ENCODE measurements at regions not wholly inside any gene's neighbourhood (a gene's known extent, or its start where the extent isn't known, plus 50 kb on each side); places are given as distances from the start of the nearest gene placed in this dataset.

DNA sequence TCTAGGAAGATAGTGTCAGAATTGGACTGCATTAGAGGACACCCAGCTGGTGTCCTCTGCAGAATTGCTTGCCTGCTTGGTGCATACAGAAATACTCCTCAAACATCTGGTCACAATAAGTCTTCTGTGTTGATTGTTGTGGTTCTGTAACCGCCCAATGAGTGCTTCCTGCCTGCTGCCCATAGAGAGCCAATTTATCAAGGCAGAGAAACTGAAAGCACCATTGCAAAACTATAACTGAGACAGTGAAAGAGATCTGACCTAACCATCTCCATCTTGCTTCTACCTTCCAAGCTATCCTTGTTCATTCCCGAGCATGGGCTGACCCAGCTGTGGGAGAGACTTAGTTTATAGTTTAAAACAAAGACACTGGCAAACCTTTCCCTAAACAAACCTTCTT, 462.4 kb upstream of the RGS18 start:
- no peak overlapping the region for H3K14ac ChIP-seq (replicated peaks; ENCODE audit: low read depth, low read length)
- no peak overlapping the region for H2AK9ac ChIP-seq (replicated peaks; ENCODE audit: low read depth, low read length, poor library complexity)
- H3K27me3 ChIP-seq (ENCODE audit: control insufficient read depth, insufficient read depth, low read length) = no peaks in the 10 kb centered on the region
- no peak overlapping the region for H3K9ac ChIP-seq (ENCODE audit: low read depth, low read length)
- no peak overlapping the region for H2BK20ac ChIP-seq (ENCODE audit: low read depth, low read length)
- H3K18ac ChIP-seq (ENCODE audit: low read depth, low read length) = no peak overlapping the region
- DNase-seq (no peak), ATAC-seq (ENCODE audit: low read depth) (no peak)
- no peak overlapping the region for H3K4ac ChIP-seq (ENCODE audit: low read depth, low read length)
- in situ Hi-C loops (cut with MboI; ENCODE audit: low sequenced_read_pairs) = no loop called here
- no peak overlapping the region for H2BK15ac ChIP-seq (ENCODE audit: low read depth, low read length)
- no peaks in the 10 kb centered on the region for H3K9me3 ChIP-seq (ENCODE audit: control insufficient read depth, insufficient read depth, low read length)
- no peak overlapping the region for H2BK120ac ChIP-seq (ENCODE audit: low read depth, low read length)
- H4K5ac ChIP-seq (ENCODE audit: low read depth, low read length) = no peak overlapping the region
- no TSS peak for BruUV-seq (replicated peaks)
- H3K79me1 ChIP-seq (ENCODE audit: low read depth in 1 of 2, low read length in 2 of 2) = no peaks in the 10 kb centered on the region
- ChIA-PET POLR2A (ENCODE audit: unreplicated experiment) (no interaction called here), CTCF (no interaction called here)
- H3K4me3 ChIP-seq (ENCODE audit: insufficient read depth, low read depth, low read length) = no peak overlapping the region
- no peaks in the 10 kb centered on the region for H3K9me1 ChIP-seq (ENCODE audit: insufficient read depth, low read length)
- no peak overlapping the region for H3K27ac ChIP-seq (ENCODE audit: insufficient read depth, low read length)
- H4K8ac ChIP-seq (ENCODE audit: low read depth in 2 of 2, low read length in 2 of 2) = no peak overlapping the region
- H2AFZ ChIP-seq (replicated peaks; ENCODE audit: low read length, poor library complexity) = no peak overlapping the region
- H4K91ac ChIP-seq (ENCODE audit: insufficient read depth, low read depth, low read length) = no peak overlapping the region
- no CpG with 5 or more reads among the region's 2 CpGs for WGBS, 2 experiments (ENCODE audit: extremely low coverage in 2 of 2, insufficient read length in 1 of 2)
- TF ChIP-seq MAZ (IDR thresholded peaks at IDR 0.05; ENCODE audit: borderline replicate concordance, low read depth, low read length) (no peak), BHLHE40 (IDR thresholded peaks at IDR 0.05; ENCODE audit: low read depth, low read length) (no peak), RAD21 (IDR thresholded peaks at IDR 0.05; ENCODE audit: low read length) (no peak)
- TF ChIP-seq, protein P1, sequence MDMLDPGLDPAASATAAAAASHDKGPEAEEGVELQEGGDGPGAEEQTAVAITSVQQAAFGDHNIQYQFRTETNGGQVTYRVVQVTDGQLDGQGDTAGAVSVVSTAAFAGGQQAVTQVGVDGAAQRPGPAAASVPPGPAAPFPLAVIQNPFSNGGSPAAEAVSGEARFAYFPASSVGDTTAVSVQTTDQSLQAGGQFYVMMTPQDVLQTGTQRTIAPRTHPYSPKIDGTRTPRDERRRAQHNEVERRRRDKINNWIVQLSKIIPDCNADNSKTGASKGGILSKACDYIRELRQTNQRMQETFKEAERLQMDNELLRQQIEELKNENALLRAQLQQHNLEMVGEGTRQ (IDR thresholded peaks at IDR 0.05; ENCODE audit: low read depth, low read length) = no peak
- H2BK5ac ChIP-seq (ENCODE audit: low read depth, low read length, poor library complexity, severe bottlenecking) = no peak overlapping the region
- intact Hi-C loops (cut with micrococcal nuclease) = no loop called here
- no peaks in the 10 kb centered on the region for H3K36me3 ChIP-seq (ENCODE audit: control insufficient read depth, insufficient read depth, low read length)
- no peaks in the 10 kb centered on the region for H3K4me1 ChIP-seq (ENCODE audit: control insufficient read depth, insufficient read depth, low read length)
- no peak overlapping the region for H3K23ac ChIP-seq (ENCODE audit: low read depth, low read length)
- dilution Hi-C loops (cut with HindIII; ENCODE audit: low sequenced_read_pairs, unreplicated experiment) = no loop called here
- H4K20me1 ChIP-seq (ENCODE audit: insufficient read depth, low read length) = no peaks in the 10 kb centered on the region
- H3K4me2 ChIP-seq (ENCODE audit: low read depth, low read length) = no peak overlapping the region
- H3K56ac ChIP-seq (ENCODE audit: extremely low read depth, insufficient read depth, low read length) = no peak overlapping the region
- no peak overlapping the region for H2AK5ac ChIP-seq (ENCODE audit: low read depth, low read length)

All from IMR-90 (cell line).